ENCODE measurements at regions not wholly inside any gene's neighbourhood (a gene's known extent, or its start where the extent isn't known, plus 50 kb on each side); places are given as distances from the start of the nearest gene placed in this dataset.

GRCh38 chr10:128316121-128316726 is 190.0 kb upstream of the MKI67 start:
- Mint-ChIP-seq H3K4me3 (no peak overlapping the region), H3K4me1 (no peaks in the 10 kb centered on the region), H3K27me3 (peaks cover 2% of the 10 kb centered on the region), H3K27ac (no peak overlapping the region), H3K36me3 (no peaks in the 10 kb centered on the region), H3K9me3 (ENCODE audit: low read depth) (no peaks in the 10 kb centered on the region)
- DNase-seq, result no peak
- CTCF ChIA-PET, result no interaction called here
- no peak for ATAC-seq

DNA sequence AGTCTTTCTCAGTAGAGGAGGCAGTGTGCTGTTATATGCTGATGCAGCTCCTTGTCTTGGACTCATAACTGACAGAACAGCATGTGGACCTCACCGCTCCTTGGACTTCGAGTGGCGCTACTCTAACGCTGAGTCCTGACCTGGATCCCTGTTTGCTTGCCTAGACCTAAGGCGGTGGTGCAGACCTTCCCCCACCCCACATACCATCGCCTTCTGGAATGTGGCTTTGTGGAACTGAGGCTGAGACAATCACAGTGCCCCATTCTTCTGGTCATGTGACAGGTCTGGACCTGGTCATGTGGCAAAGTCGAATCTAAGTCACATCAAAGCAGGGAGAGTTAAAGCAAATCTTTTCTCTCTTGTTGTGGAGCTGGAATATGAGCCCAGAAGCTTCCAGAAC is 190.7 kb upstream of the MKI67 start:
- H3K9me3 Mint-ChIP-seq (ENCODE audit: low read depth), result no peaks in the 10 kb centered on the region
- peaks cover 2% of the 10 kb centered on the region for H3K27me3 Mint-ChIP-seq
- ATAC-seq (no peak), DNase-seq (no peak)
- H3K4me1 Mint-ChIP-seq, result no peaks in the 10 kb centered on the region
- CTCF ChIA-PET, result no interaction called here
- H3K36me3 Mint-ChIP-seq, result no peaks in the 10 kb centered on the region
- H3K4me3 Mint-ChIP-seq, result no peak overlapping the region
- no peak overlapping the region for H3K27ac Mint-ChIP-seq

DNA sequence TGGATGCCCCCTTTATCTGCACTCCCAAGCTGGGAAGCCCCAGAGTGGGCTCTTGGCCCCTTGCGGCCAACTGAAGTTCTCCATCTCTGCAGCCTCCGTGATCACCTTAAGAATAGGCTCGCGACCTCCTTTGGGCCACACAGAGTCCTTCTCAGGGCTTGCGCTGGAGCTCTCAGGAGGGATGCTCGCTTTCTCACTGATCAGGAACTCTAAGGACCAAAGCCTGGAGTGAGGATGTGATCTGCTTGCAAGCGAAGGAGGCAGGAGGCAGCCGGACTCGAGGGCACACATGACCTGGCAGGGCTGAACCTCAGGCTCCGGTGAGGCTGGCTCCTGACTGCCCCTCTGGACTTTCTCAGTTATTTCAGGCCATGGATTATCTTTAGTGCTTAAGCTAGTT is 192.1 kb upstream of the MKI67 start:
- Mint-ChIP-seq H3K27ac (no peak overlapping the region), H3K36me3 (no peaks in the 10 kb centered on the region), H3K27me3 (peaks cover 2% of the 10 kb centered on the region), H3K4me1 (no peaks in the 10 kb centered on the region), H3K4me3 (no peak overlapping the region), H3K9me3 (ENCODE audit: low read depth) (no peaks in the 10 kb centered on the region)
- DNase-seq (no peak), ATAC-seq (no peak)
- CTCF ChIA-PET, result no interaction called here

GRCh38 chr10:128318913-128319312 is 192.7 kb upstream of the MKI67 start:
- Mint-ChIP-seq H3K36me3 (no peaks in the 10 kb centered on the region), H3K4me3 (no peak overlapping the region), H3K27me3 (peaks cover 2% of the 10 kb centered on the region), H3K4me1 (no peaks in the 10 kb centered on the region), H3K9me3 (ENCODE audit: low read depth) (no peaks in the 10 kb centered on the region), H3K27ac (no peak overlapping the region)
- CTCF ChIA-PET, result no interaction called here
- no peak for ATAC-seq
- DNase-seq, result no peak

GRCh38 chr10:128322106-128322505 is 195.9 kb upstream of the MKI67 start:
- no peaks in the 10 kb centered on the region for H3K36me3 Mint-ChIP-seq
- no peaks in the 10 kb centered on the region for H3K4me1 Mint-ChIP-seq
- H3K9me3 Mint-ChIP-seq (ENCODE audit: low read depth), result no peaks in the 10 kb centered on the region
- no peak for DNase-seq
- H3K27ac Mint-ChIP-seq, result no peak overlapping the region
- no peak for ATAC-seq
- no peak overlapping the region for H3K4me3 Mint-ChIP-seq
- CTCF ChIA-PET, result no interaction called here
- H3K27me3 Mint-ChIP-seq, result no peaks in the 10 kb centered on the region

GRCh38 chr10:128322950-128323349 is 196.7 kb upstream of the MKI67 start:
- no peaks in the 10 kb centered on the region for H3K27me3 Mint-ChIP-seq
- no peaks in the 10 kb centered on the region for H3K9me3 Mint-ChIP-seq (ENCODE audit: low read depth)
- ATAC-seq, result no peak
- no peaks in the 10 kb centered on the region for H3K4me1 Mint-ChIP-seq
- H3K4me3 Mint-ChIP-seq, result no peak overlapping the region
- no peak for DNase-seq
- CTCF ChIA-PET, result no interaction called here
- H3K36me3 Mint-ChIP-seq, result no peaks in the 10 kb centered on the region
- no peak overlapping the region for H3K27ac Mint-ChIP-seq

DNA sequence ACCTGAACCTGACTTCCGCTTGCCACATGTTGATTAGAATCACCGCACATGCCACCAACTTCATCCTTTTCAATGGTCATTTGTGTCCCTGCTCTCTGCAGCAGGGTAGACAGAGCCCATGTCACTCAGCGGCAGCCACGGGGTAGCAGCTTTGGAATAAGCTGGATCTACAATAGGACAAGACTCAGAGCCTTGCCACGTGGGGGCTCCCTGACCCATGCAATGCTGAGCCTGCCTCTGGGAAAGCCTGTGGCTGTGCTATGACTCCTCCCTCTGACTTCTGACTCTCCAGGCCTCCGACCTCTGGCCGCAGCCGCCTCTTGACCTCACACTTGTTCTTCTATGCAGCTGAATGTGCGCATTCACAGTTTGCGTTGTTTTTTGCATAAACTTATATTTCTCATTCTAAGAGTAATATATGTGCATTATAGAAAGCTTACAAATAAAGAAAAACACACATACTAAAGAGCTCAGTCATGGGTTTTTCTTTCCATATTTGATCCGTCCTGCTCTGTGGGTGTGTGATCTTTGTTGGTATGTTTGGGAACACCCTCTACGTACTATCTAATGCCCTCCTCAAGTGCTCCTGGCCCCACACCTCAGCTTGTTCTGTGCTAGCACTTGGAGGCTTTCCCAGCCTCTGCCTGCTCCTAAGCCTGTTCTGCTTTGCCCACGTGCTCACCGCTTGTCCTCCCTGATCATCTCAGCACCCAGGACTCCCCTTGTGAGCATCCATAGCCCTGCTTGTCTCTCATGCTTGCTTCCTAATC is 198.0 kb upstream of the MKI67 start:
- ATAC-seq (no peak), DNase-seq (no peak)
- no peaks in the 10 kb centered on the region for H3K4me1 Mint-ChIP-seq
- peaks cover 4% of the 10 kb centered on the region for H3K27me3 Mint-ChIP-seq
- H3K9me3 Mint-ChIP-seq (ENCODE audit: low read depth), result no peaks in the 10 kb centered on the region
- H3K36me3 Mint-ChIP-seq, result no peaks in the 10 kb centered on the region
- CTCF ChIA-PET, result no interaction called here
- no peak overlapping the region for H3K27ac Mint-ChIP-seq
- H3K4me3 Mint-ChIP-seq, result no peak overlapping the region

DNA sequence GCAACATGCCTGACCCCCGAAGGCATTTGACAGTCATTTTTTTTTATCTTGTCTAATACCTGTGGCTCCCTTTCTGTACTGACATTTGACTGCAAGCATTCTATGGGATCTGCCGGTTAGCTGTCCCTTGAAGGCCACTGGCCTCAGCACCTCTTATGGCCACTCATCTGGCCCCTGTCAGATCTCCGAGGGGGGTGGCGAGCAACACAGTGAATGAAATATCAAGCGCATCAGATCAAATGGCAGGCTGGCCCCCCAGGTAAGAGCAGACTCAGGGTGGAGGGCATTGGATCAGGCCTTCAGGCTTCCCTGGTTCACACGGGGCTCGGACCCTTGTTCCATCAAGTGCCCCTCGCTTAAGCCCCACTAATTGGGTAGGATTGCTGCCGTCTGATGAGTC is 199.6 kb upstream of the MKI67 start:
- no peaks in the 10 kb centered on the region for H3K36me3 Mint-ChIP-seq
- ATAC-seq, result no peak
- no peak for DNase-seq
- H3K4me3 Mint-ChIP-seq, result no peak overlapping the region
- no peaks in the 10 kb centered on the region for H3K4me1 Mint-ChIP-seq
- H3K27ac Mint-ChIP-seq, result no peak overlapping the region
- peaks cover 4% of the 10 kb centered on the region for H3K27me3 Mint-ChIP-seq
- no peaks in the 10 kb centered on the region for H3K9me3 Mint-ChIP-seq (ENCODE audit: low read depth)
- CTCF ChIA-PET, result no interaction called here

GRCh38 chr10:128326251-128326650 is 200.0 kb upstream of the MKI67 start:
- DNase-seq, result no peak
- no peaks in the 10 kb centered on the region for H3K4me1 Mint-ChIP-seq
- no peak overlapping the region for H3K4me3 Mint-ChIP-seq
- no peaks in the 10 kb centered on the region for H3K9me3 Mint-ChIP-seq (ENCODE audit: low read depth)
- peaks cover 5% of the 10 kb centered on the region for H3K27me3 Mint-ChIP-seq
- CTCF ChIA-PET, result no interaction called here
- no peaks in the 10 kb centered on the region for H3K36me3 Mint-ChIP-seq
- H3K27ac Mint-ChIP-seq, result no peak overlapping the region
- no peak for ATAC-seq

DNA sequence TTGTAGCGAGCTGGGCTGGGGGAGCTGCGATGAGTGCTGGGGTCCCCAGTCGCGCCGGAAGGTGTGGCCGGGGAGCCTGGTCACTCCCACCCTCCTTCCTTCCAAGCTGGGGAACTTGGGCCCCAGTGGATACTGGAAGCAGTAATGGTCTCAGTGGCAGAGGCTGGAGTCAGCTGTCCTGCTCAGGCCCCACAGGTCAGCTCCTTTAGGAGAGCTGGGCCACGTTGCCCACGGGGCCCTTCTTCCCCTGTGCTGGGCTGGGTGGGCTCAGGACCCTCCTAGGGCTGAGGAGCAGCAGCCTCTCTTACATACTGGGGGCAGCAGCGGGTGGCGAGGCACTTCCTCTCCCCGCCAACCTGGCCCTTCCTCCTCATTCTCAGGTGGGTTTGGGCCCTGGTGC is 200.6 kb upstream of the MKI67 start:
- Mint-ChIP-seq H3K4me3 (no peak overlapping the region), H3K36me3 (no peaks in the 10 kb centered on the region), H3K27me3 (peaks cover 6% of the 10 kb centered on the region), H3K9me3 (ENCODE audit: low read depth) (no peaks in the 10 kb centered on the region), H3K27ac (no peak overlapping the region), H3K4me1 (no peaks in the 10 kb centered on the region)
- DNase-seq (no peak), ATAC-seq (no peak)
- CTCF ChIA-PET, result no interaction called here

DNA sequence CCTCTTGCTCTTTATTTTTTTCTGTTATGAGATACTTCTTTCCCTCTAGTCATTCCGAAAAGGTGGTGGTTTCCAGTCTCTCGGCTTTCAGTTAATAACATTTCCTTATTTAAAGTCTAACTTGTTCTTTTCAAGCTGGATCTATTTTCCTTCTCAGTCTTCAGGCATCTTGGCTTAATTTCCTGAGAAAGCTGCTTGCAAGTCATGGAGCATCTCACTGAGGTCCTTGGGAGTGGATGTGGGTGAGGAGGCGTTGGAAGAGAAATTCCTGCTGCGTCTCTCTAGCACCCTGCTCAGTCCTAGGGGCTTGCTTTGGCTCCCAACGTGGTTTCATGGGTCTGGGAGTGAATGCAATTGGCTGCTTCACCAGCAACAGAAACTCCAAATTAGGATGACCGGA is 210.2 kb upstream of the MKI67 start:
- no peaks in the 10 kb centered on the region for H3K36me3 Mint-ChIP-seq
- no peak for ATAC-seq
- no peak for DNase-seq
- H3K27me3 Mint-ChIP-seq, result peaks cover 20% of the 10 kb centered on the region
- H3K4me1 Mint-ChIP-seq, result no peaks in the 10 kb centered on the region
- no peak overlapping the region for H3K27ac Mint-ChIP-seq
- no peak overlapping the region for H3K4me3 Mint-ChIP-seq
- H3K9me3 Mint-ChIP-seq (ENCODE audit: low read depth), result no peaks in the 10 kb centered on the region
- CTCF ChIA-PET, result no interaction called here

GRCh38 chr10:128337860-128338378 is 211.7 kb upstream of the MKI67 start:
- Mint-ChIP-seq H3K36me3 (no peaks in the 10 kb centered on the region), H3K4me1 (no peaks in the 10 kb centered on the region), H3K27me3 (peaks cover 19% of the 10 kb centered on the region), H3K9me3 (ENCODE audit: low read depth) (no peaks in the 10 kb centered on the region), H3K4me3 (no peak overlapping the region), H3K27ac (no peak overlapping the region)
- CTCF ChIA-PET, result no interaction called here
- ATAC-seq, result no peak
- no peak for DNase-seq

DNA sequence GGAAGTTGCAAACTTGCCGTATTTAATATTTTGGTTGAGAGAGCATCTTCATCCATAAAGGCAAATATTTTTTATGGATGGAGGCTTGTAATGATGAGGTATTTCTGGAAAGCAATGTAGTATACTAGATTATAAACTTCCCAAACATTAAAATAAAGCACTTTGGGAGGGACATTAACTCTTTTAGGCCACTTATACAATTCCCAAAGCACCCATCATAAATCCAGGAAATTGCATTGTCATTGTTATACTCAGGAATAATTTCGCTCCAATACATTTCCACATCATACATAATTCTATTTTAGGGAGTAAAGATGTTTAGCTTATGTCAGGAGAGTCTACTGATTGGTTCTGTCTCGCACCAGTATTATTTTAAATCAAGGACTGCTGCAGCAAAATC is 212.7 kb upstream of the MKI67 start:
- Mint-ChIP-seq H3K27ac (no peak overlapping the region), H3K4me1 (no peaks in the 10 kb centered on the region), H3K36me3 (no peaks in the 10 kb centered on the region), H3K4me3 (no peak overlapping the region), H3K9me3 (ENCODE audit: low read depth) (no peaks in the 10 kb centered on the region), H3K27me3 (peaks cover 17% of the 10 kb centered on the region)
- CTCF ChIA-PET, result no interaction called here
- no peak for DNase-seq
- no peak for ATAC-seq

DNA sequence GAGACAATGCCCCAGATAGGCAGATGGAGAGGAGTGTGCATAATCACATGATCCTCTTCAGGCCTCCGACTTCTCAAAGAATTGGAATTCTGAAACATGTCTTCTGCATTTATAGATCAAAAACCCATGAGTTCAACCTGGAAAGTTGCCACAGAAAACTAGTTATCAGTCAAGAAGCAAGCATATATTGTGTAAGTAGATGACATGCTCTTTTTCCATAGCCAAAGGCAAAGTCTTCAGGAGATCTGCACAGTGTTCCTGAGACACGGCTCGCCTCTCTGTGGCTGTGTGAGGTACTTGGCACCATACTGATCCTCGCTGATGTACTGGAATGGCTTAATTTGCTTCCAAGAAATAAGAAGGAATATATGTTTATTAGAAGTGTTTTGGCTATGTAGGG is 213.5 kb upstream of the MKI67 start:
- no peaks in the 10 kb centered on the region for H3K9me3 Mint-ChIP-seq (ENCODE audit: low read depth)
- peaks cover 17% of the 10 kb centered on the region for H3K27me3 Mint-ChIP-seq
- H3K36me3 Mint-ChIP-seq, result no peaks in the 10 kb centered on the region
- no peaks in the 10 kb centered on the region for H3K4me1 Mint-ChIP-seq
- H3K27ac Mint-ChIP-seq, result no peak overlapping the region
- H3K4me3 Mint-ChIP-seq, result no peak overlapping the region
- CTCF ChIA-PET, result no interaction called here
- no peak for DNase-seq
- no peak for ATAC-seq
